HG02981 (cell line): ENCODE measurements at regions not wholly inside any gene's neighbourhood (a gene's known extent, or its start where the extent isn't known, plus 50 kb on each side); places are given as distances from the start of the nearest gene placed in this dataset.
"Not testable (repeated sequence)": the region's sequence is repeated elsewhere in the genome, so short reads cannot be mapped to it uniquely, and the experiment has no call there.

Source experiments
- ATAC-seq: cut with Tn5 transposase; IDR thresholded peaks from one replicate; pipeline ENCODE4 v1.9.1; 2021; ENCODE audit warnings: mild to moderate bottlenecking, moderate library complexity; ENCODE audit not compliant: unreplicated experiment

- no peak for ATAC-seq
These were observed 51.9 kb upstream of the TCERG1L start for GRCh38 chr10:131363416-131363815.

GRCh38 chr10:131371571-131371970 is 60.0 kb upstream of the TCERG1L start:
- no peak for ATAC-seq

GRCh38 chr10:131381576-131381975 is 70.1 kb upstream of the TCERG1L start:
- ATAC-seq = no peak

GRCh38 chr10:131385161-131385872 is 73.8 kb upstream of the TCERG1L start:
- ATAC-seq = not testable (repeated sequence)

GRCh38 chr10:131387018-131387529 is 75.6 kb upstream of the TCERG1L start:
- ATAC-seq = no peak

- no peak for ATAC-seq
These were observed 80.4 kb upstream of the TCERG1L start for GRCh38 chr10:131391936-131392335.

- no peak for ATAC-seq
These were observed 84.9 kb upstream of the TCERG1L start for GRCh38 chr10:131396121-131397050.

GRCh38 chr10:131398166-131398565 is 86.6 kb upstream of the TCERG1L start:
- ATAC-seq = no peak

GRCh38 chr10:131399981-131400380 is 88.5 kb upstream of the TCERG1L start:
- ATAC-seq = no peak

GRCh38 chr10:131400513-131400912 is 89.0 kb upstream of the TCERG1L start:
- ATAC-seq = no peak

- ATAC-seq = no peak
These were observed 91.5 kb upstream of the TCERG1L start for GRCh38 chr10:131402771-131403650.

GRCh38 chr10:131403936-131404335 is 92.4 kb upstream of the TCERG1L start:
- no peak for ATAC-seq

GRCh38 chr10:131404886-131405285 is 93.4 kb upstream of the TCERG1L start:
- ATAC-seq = no peak

- no peak for ATAC-seq
These were observed 95.3 kb upstream of the TCERG1L start for GRCh38 chr10:131406676-131407392.

- no peak for ATAC-seq
These were observed 107.2 kb upstream of the TCERG1L start for GRCh38 chr10:131418681-131419080.

GRCh38 chr10:131419797-131420196 is 108.3 kb upstream of the TCERG1L start:
- ATAC-seq = no peak

- no peak for ATAC-seq
These were observed 109.3 kb upstream of the TCERG1L start for GRCh38 chr10:131420867-131421266.

GRCh38 chr10:131421381-131421780 is 109.9 kb upstream of the TCERG1L start:
- no peak for ATAC-seq

- no peak for ATAC-seq
These were observed 111.2 kb upstream of the TCERG1L start for GRCh38 chr10:131422731-131423130.

GRCh38 chr10:131424053-131424452 is 112.5 kb upstream of the TCERG1L start:
- no peak for ATAC-seq
